PC-3 (cell line): ENCODE measurements at regions not wholly inside any gene's neighbourhood (a gene's known extent, or its start where the extent isn't known, plus 50 kb on each side); places are given as distances from the start of the nearest gene placed in this dataset.

Experiments used
- ATAC-seq: fragments of 200-7000 bp; cut with Tn5 transposase; 2 replicates; pipeline ENCODE4 v1.9.1; 2020; ENCODE audit warnings: mild to moderate bottlenecking, moderate library complexity
- BruUV-seq: library from RNA; stranded (reverse); fragments of 400-500 nt; replicated peaks from 2 replicates; lab custom pipeline; 2021; lab: Mats Ljungman, UMichigan
- CTCF ChIA-PET: fragments of 300-600 bp; sonication (Branson Sonifier 250); formaldehyde crosslinking; loops from one replicate; lab custom pipeline; 2022; ENCODE audit warnings: antibody characterized with exemption; lab: Charles Lee
- POLR2A ChIA-PET: fragments of 300-600 bp; sonication (Branson Sonifier 250); formaldehyde crosslinking; loops from one replicate; lab custom pipeline; 2022; ENCODE audit warnings: antibody characterized with exemption; ENCODE audit not compliant: unreplicated experiment; lab: Charles Lee
- DNase-seq: peaks from one replicate; pipeline ENCODE4 v3.0.0-alpha.2; 2015
- H2AFZ ChIP-seq: fragments of 300-600 bp; sonication (generic); 2 replicates; pipeline ENCODE4 v1.6.0; 2016; ENCODE audit warnings: antibody characterized with exemption, low read length
- H3F3A ChIP-seq: fragments of 300-600 bp; sonication (generic); one replicate; pipeline ENCODE4 v1.6.0; 2017; ENCODE audit warnings: antibody characterized with exemption, low read length, control low read depth, mild to moderate bottlenecking; ENCODE audit not compliant: unreplicated experiment
- H3K27ac ChIP-seq: fragments of 300-600 bp; sonication (generic); 2 replicates; pipeline ENCODE4 v1.5.1; 2016; ENCODE audit warnings: mild to moderate bottlenecking, low read length
- H3K27me3 ChIP-seq: fragments of 300-600 bp; sonication (generic); 2 replicates; pipeline ENCODE4 v1.6.1; 2016; ENCODE audit warnings: low read length, mixed read lengths
- H3K36me3 ChIP-seq: fragments of 300-600 bp; sonication (generic); 2 replicates; pipeline ENCODE4 v1.6.1; 2016; ENCODE audit warnings: low read depth, mixed run types, low read length, mixed read lengths
- H3K4me1 ChIP-seq: fragments of 300-600 bp; sonication (generic); 2 replicates; pipeline ENCODE4 v1.5.1; 2016; ENCODE audit warnings: low read length; ENCODE audit not compliant: insufficient read depth
- H3K4me2 ChIP-seq: fragments of 300-600 bp; sonication (generic); 2 replicates; pipeline ENCODE4 v1.6.0; 2016; ENCODE audit warnings: low read length
- H3K4me3 ChIP-seq: fragments of 300-600 bp; sonication (generic); 2 replicates; pipeline ENCODE4 v1.5.1; 2016; ENCODE audit warnings: mild to moderate bottlenecking, low read length, mixed read lengths
- H3K79me2 ChIP-seq: fragments of 300-600 bp; sonication (generic); 2 replicates; pipeline ENCODE4 v1.6.1; 2017; ENCODE audit warnings: low read length, mixed read lengths
- H3K9ac ChIP-seq: fragments of 300-600 bp; sonication (generic); 2 replicates; pipeline ENCODE4 v1.6.0; 2016; ENCODE audit warnings: mild to moderate bottlenecking, low read length
- H3K9me2 ChIP-seq: fragments of 300-600 bp; sonication (generic); replicated peaks from 2 replicates; pipeline ENCODE4 v1.6.1; 2016; ENCODE audit warnings: mixed run types, low read length, mixed read lengths
- H3K9me3 ChIP-seq: fragments of 300-600 bp; sonication (generic); 2 replicates; pipeline ENCODE4 v1.6.1; 2016; ENCODE audit warnings: low read length, mixed read lengths
- H4K20me1 ChIP-seq: fragments of 300-600 bp; sonication (generic); 2 replicates; pipeline ENCODE4 v1.6.1; 2016; ENCODE audit warnings: low read length, mixed read lengths
- EZH2 ChIP-seq: fragments of 300-600 bp; sonication (generic); IDR thresholded peaks from one replicate; pipeline ENCODE4 v1.6.1; 2017; ENCODE audit warnings: antibody characterized with exemption, mild to moderate bottlenecking, low read length; ENCODE audit not compliant: unreplicated experiment
- EZH2phosphoT487 ChIP-seq: fragments of 300-600 bp; sonication (generic); IDR thresholded peaks from 2 replicates; pipeline ENCODE4 v1.6.1; 2018; ENCODE audit warnings: mild to moderate bottlenecking, antibody characterized with exemption, low read length, borderline replicate concordance
- intact Hi-C: fragments of 100-400 bp; cut with micrococcal nuclease; formaldehyde crosslinking; loops from 2 replicates; pipeline ENCODE4 v1.9.0; 2023
- TF ChIP-seq, protein P1 (sequence below): fragments of 300-600 bp; sonication (generic); conservative IDR thresholded peaks from 2 replicates; pipeline ENCODE4 v1.5.1; 2017; ENCODE audit warnings: antibody characterized with exemption, low read depth, mild to moderate bottlenecking, low read length

DNA sequence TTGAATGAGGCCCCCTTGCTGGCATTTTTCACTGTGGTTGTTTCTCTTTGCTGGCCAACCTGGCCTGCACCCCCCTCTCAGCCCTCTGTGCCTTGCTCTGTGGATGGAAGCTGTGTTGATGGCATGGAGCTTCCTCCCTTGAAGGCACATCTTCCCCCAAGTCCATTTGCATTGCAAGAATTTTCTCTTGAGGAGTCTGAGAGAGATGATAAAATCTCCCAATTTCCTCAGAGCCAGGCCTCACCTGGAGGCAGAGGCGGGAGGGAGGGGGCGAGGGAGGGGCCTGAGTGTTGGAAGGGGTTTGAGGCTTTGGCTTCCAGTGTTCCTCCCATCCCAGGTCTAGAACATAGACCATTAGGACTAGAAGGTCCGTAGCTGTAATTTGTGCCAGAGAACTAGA lies 175.1 kb downstream of the SCP2D1 start:
- no peak overlapping the region for H2AFZ ChIP-seq
- intact Hi-C loops, result no loop called here
- ATAC-seq, result no peak
- BruUV-seq, result no TSS peak
- no peaks in the 10 kb centered on the region for H3K9me3 ChIP-seq
- no peaks in the 10 kb centered on the region for H3K36me3 ChIP-seq
- no peak overlapping the region for H3K27ac ChIP-seq
- H3K79me2 ChIP-seq, result no peaks in the 10 kb centered on the region
- no peak overlapping the region for H3K4me2 ChIP-seq
- no peaks in the 10 kb centered on the region for H4K20me1 ChIP-seq
- H3K4me3 ChIP-seq, result no peak overlapping the region
- ChIA-PET CTCF (no interaction called here), POLR2A (no interaction called here)
- H3K4me1 ChIP-seq, result peaks cover 28% of the 10 kb centered on the region
- no peaks in the 10 kb centered on the region for H3K9me2 ChIP-seq
- no peak overlapping the region for H3K9ac ChIP-seq
- no peak for DNase-seq
- no peaks in the 10 kb centered on the region for H3K27me3 ChIP-seq
- no peak for TF ChIP-seq EZH2
- TF ChIP-seq, protein P1, sequence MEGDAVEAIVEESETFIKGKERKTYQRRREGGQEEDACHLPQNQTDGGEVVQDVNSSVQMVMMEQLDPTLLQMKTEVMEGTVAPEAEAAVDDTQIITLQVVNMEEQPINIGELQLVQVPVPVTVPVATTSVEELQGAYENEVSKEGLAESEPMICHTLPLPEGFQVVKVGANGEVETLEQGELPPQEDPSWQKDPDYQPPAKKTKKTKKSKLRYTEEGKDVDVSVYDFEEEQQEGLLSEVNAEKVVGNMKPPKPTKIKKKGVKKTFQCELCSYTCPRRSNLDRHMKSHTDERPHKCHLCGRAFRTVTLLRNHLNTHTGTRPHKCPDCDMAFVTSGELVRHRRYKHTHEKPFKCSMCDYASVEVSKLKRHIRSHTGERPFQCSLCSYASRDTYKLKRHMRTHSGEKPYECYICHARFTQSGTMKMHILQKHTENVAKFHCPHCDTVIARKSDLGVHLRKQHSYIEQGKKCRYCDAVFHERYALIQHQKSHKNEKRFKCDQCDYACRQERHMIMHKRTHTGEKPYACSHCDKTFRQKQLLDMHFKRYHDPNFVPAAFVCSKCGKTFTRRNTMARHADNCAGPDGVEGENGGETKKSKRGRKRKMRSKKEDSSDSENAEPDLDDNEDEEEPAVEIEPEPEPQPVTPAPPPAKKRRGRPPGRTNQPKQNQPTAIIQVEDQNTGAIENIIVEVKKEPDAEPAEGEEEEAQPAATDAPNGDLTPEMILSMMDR, result no peak
- no peak for TF ChIP-seq EZH2phosphoT487
- H3F3A ChIP-seq, result no peaks in the 10 kb centered on the region

DNA sequence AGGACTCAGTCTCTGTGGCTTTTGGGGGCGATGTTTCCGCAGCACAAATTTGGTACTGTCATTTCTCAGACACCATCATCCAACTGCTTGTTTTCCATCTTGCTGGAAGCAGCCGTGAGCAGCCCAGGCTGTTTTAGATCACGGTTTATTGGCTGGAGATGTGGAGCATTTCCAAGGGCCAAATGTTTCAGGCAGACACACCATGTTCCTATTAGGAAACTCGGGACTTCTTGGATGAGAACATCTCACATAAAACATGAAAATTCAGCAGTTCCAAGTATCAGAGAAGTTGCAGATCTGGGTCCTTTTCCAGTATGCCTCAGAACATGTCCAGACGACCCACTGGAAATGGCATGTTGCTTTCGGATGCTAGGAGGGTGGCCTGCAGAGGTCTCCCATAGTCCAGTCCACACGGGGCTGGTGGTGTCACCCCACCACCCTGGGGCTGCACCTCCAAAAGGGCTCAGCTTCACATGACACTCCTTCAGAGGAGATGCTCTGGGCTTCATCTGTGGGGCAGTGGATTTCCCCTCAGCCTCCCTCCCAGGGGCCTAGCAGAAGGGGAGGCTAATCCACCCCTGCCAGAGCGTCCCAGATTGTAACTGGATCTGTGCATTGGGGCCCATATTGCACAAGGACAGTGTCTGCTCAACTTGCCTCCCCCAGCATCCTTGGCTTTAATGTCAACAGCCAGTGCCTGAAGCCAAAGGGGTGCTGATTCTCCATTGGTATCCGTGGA lies 176.3 kb downstream of the SCP2D1 start:
- Histone ChIP-seq H3K27ac (no peak overlapping the region), H3K4me3 (no peak overlapping the region), H3K36me3 (no peaks in the 10 kb centered on the region), H3F3A (no peaks in the 10 kb centered on the region), H3K79me2 (no peaks in the 10 kb centered on the region), H3K9ac (no peak overlapping the region), H3K4me1 (peaks cover 16% of the 10 kb centered on the region), H3K27me3 (no peaks in the 10 kb centered on the region), H4K20me1 (no peaks in the 10 kb centered on the region), H3K4me2 (no peak overlapping the region), H3K9me2 (no peaks in the 10 kb centered on the region), H3K9me3 (no peaks in the 10 kb centered on the region), H2AFZ (no peak overlapping the region)
- no peak for DNase-seq
- TF ChIP-seq, protein P1, result no peak
- no peak for TF ChIP-seq EZH2phosphoT487
- no peak for TF ChIP-seq EZH2
- no TSS peak for BruUV-seq
- intact Hi-C loops, result no loop called here
- ChIA-PET POLR2A (no interaction called here), CTCF (no interaction called here)
- no peak for ATAC-seq

DNA sequence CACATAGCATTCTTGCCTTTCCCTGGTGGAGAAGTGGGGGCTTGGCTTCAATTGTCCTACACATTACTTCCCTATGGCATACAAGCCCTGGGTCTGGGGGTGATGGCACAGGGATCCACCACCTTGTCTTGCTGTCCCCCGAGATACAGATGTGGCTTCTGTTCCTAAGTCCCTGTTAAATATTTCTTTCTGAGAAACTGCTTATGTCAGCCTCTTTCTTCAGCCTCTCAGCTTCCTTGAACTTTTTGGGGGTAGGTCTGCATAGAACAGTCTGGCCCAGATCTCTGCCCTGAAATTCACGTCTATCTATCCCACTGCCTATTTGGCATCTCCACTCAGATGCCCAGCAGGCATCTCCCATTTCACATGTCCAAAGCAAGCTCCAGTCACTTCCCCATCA lies 177.4 kb downstream of the SCP2D1 start:
- Histone ChIP-seq H3K79me2 (no peaks in the 10 kb centered on the region), H3K4me2 (no peak overlapping the region), H3K4me3 (no peak overlapping the region), H3K9me3 (no peaks in the 10 kb centered on the region), H4K20me1 (no peaks in the 10 kb centered on the region), H3K27ac (no peak overlapping the region), H3K27me3 (no peaks in the 10 kb centered on the region), H3K36me3 (no peaks in the 10 kb centered on the region), H3K4me1 (peaks cover 5% of the 10 kb centered on the region), H3K9me2 (no peaks in the 10 kb centered on the region), H2AFZ (no peak overlapping the region), H3K9ac (no peak overlapping the region), H3F3A (no peaks in the 10 kb centered on the region)
- ATAC-seq, result no peak
- CTCF ChIA-PET, result no interaction called here
- TF ChIP-seq EZH2phosphoT487 (no peak), EZH2 (no peak)
- TF ChIP-seq, protein P1, result no peak
- intact Hi-C loops, result no loop called here
- DNase-seq, result no peak
- POLR2A ChIA-PET, result no interaction called here
- BruUV-seq, result no TSS peak
